WTC11 (cell line): ENCODE measurements at regions not wholly inside any gene's neighbourhood (a gene's known extent, or its start where the extent isn't known, plus 50 kb on each side); places are given as distances from the start of the nearest gene placed in this dataset.

Experiments
- ATF1 ChIP-seq: sonication (generic); formaldehyde crosslinking; IDR thresholded peaks from 2 replicates; pipeline ENCODE4 v1.8.1; 2023; ENCODE audit warnings: mild to moderate bottlenecking, moderate library complexity, missing genetic modification reagents
- ATF2 ChIP-seq: sonication (generic); formaldehyde crosslinking; IDR thresholded peaks from 2 replicates; pipeline ENCODE4 v1.8.1; 2022; ENCODE audit warnings: low read depth, missing genetic modification reagents, borderline replicate concordance
- ATF6 ChIP-seq: sonication (generic); formaldehyde crosslinking; IDR thresholded peaks from 2 replicates; pipeline ENCODE4 v1.8.1; 2023; ENCODE audit warnings: mild to moderate bottlenecking, missing genetic modification reagents
- CTCF ChIP-seq: fragments of 200-600 bp; IDR thresholded peaks from 2 replicates; pipeline ENCODE4 v1.8.0; 2022; ENCODE audit warnings: antibody characterized with exemption
- GTF2I ChIP-seq: fragments of 250-450 bp; sonication (Bioruptor Pico); conservative IDR thresholded peaks from 2 replicates; pipeline ENCODE4 v1.4.0; 2021; ENCODE audit warnings: mild to moderate bottlenecking
- IRF1 ChIP-seq: sonication (generic); formaldehyde crosslinking; IDR thresholded peaks from 2 replicates; pipeline ENCODE4 v1.8.0; 2023; ENCODE audit warnings: missing genetic modification reagents
- MAX ChIP-seq: sonication (generic); formaldehyde crosslinking; IDR thresholded peaks from 2 replicates; pipeline ENCODE4 v1.8.0; 2022; ENCODE audit warnings: mild to moderate bottlenecking, missing genetic modification reagents
- MYBL2 ChIP-seq: sonication (generic); formaldehyde crosslinking; IDR thresholded peaks from 2 replicates; pipeline ENCODE4 v1.8.1; 2023; ENCODE audit warnings: mild to moderate bottlenecking, moderate library complexity, missing genetic modification reagents
- PREB ChIP-seq: sonication (generic); formaldehyde crosslinking; IDR thresholded peaks from 2 replicates; pipeline ENCODE4 v1.8.1; 2022; ENCODE audit warnings: mild to moderate bottlenecking, missing genetic modification reagents, moderate library complexity, borderline replicate concordance
- PRRX2 ChIP-seq: fragments of 250-450 bp; sonication (Bioruptor Pico); IDR thresholded peaks from 2 replicates; pipeline ENCODE4 v1.8.0; 2021; ENCODE audit warnings: mild to moderate bottlenecking
- ZNF425 ChIP-seq: fragments of 250-450 bp; sonication (Bioruptor Pico); conservative IDR thresholded peaks from 2 replicates; pipeline ENCODE4 v1.9.0; 2021; ENCODE audit warnings: mild to moderate bottlenecking

GRCh38 chr12:115666168-115666567, 611.3 kb downstream of the MED13L start:
- TF ChIP-seq PRRX2 (CRISPR knock-in tag) (no peak), ZNF425 (CRISPR knock-in tag) (no peak), PREB (CRISPR knock-in tag) (no peak), ATF6 (CRISPR knock-in tag) (no peak), MYBL2 (CRISPR knock-in tag) (no peak), CTCF (no peak), GTF2I (CRISPR knock-in tag) (no peak), ATF1 (CRISPR knock-in tag) (no peak), ATF2 (no peak), MAX (CRISPR knock-in tag) (no peak), IRF1 (no peak)
